BLaER1 (cell line): ENCODE measurements at regions not wholly inside any gene's neighbourhood (a gene's known extent, or its start where the extent isn't known, plus 50 kb on each side); places are given as distances from the start of the nearest gene placed in this dataset.
A peak's percentile ranks its signal among the peaks of the same experiment; 100 is the strongest.
"Not testable (repeated sequence)": the region's sequence is repeated elsewhere in the genome, so short reads cannot be mapped to it uniquely, and the experiment has no call there.

Experiments
- H3K27ac ChIP-seq: shearing (Covaris generic); formaldehyde crosslinking; 2 replicates; pipeline ENCODE4 v1.8.1; 2022
- H3K27me3 ChIP-seq: shearing (Covaris generic); formaldehyde crosslinking; 2 replicates; pipeline ENCODE4 v1.8.1; 2022
- H3K36me3 ChIP-seq: shearing (Covaris generic); formaldehyde crosslinking; 2 replicates; pipeline ENCODE4 v1.8.1; 2022
- H3K4me1 ChIP-seq: shearing (Covaris generic); formaldehyde crosslinking; 2 replicates; pipeline ENCODE4 v1.8.1; 2022
- H3K4me2 ChIP-seq: shearing (Covaris generic); formaldehyde crosslinking; 2 replicates; pipeline ENCODE4 v1.8.1; 2022
- H3K4me3 ChIP-seq: shearing (Covaris generic); formaldehyde crosslinking; 2 replicates; pipeline ENCODE4 v1.8.1; 2022
- H3K9ac ChIP-seq: shearing (Covaris generic); formaldehyde crosslinking; 2 replicates; pipeline ENCODE4 v1.8.1; 2022
- H3K9me3 ChIP-seq: shearing (Covaris generic); formaldehyde crosslinking; 2 replicates; pipeline ENCODE4 v1.8.1; 2022
- H4K20me1 ChIP-seq: shearing (Covaris generic); formaldehyde crosslinking; 2 replicates; pipeline ENCODE4 v1.8.1; 2022
- Cebpa-rat ChIP-seq: shearing (Covaris generic); IDR thresholded peaks from 2 replicates; pipeline ENCODE4 v1.8.1; 2022

DNA sequence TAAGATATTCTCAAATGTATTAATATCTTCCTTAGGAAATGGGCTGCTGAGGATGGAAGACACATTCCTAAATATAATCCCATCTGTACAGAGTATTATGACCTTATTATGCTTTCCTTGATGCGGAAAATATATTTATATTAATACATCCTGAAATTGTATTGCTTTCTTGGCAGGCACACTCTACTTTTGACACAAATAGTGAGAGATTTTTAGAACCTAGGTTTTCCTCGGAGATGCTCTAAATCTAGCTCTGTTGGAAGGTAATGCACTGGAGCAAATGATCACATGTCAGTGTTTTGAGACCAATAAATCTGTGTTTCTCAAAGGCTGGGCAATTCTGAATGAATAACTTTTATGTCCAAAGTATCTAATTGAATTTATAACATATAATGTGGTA lies 94.3 kb upstream of the MAGEC2 start:
- no peak overlapping the region for H3K4me2 ChIP-seq
- H3K27me3 ChIP-seq = peaks cover 57% of the 10 kb centered on the region
- no peaks in the 10 kb centered on the region for H4K20me1 ChIP-seq
- H3K36me3 ChIP-seq = no peaks in the 10 kb centered on the region
- H3K4me3 ChIP-seq = no peak overlapping the region
- H3K4me1 ChIP-seq = no peaks in the 10 kb centered on the region
- TF ChIP-seq Cebpa-rat = no peak
- no peak overlapping the region for H3K27ac ChIP-seq
- H3K9me3 ChIP-seq = no peaks in the 10 kb centered on the region
- no peak overlapping the region for H3K9ac ChIP-seq

DNA sequence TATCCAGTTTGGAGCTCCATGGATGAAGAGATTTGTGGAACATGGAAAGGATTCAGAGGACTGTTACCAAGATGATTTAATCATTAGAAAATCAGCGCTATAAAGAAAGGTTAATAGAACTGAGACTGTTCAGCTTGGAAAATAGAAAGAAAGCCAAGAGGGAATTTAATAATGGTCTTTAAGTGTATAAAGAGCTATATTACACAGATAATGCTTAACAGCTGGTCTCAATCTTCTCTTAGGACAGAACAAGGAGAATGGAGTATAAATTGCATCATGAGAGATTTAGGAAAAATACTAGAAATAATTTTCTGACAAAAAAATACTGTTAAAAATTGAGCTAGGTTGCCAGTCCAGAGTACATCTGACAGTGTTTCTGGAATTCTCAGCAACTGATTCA lies 91.3 kb upstream of the MAGEC2 start:
- Histone ChIP-seq H3K4me1 (no peaks in the 10 kb centered on the region), H3K9ac (no peak overlapping the region), H3K9me3 (no peaks in the 10 kb centered on the region), H3K36me3 (no peaks in the 10 kb centered on the region), H4K20me1 (no peaks in the 10 kb centered on the region), H3K4me3 (no peak overlapping the region), H3K27ac (no peak overlapping the region), H3K4me2 (no peak overlapping the region), H3K27me3 (peaks cover 52% of the 10 kb centered on the region)
- no peak for TF ChIP-seq Cebpa-rat

DNA sequence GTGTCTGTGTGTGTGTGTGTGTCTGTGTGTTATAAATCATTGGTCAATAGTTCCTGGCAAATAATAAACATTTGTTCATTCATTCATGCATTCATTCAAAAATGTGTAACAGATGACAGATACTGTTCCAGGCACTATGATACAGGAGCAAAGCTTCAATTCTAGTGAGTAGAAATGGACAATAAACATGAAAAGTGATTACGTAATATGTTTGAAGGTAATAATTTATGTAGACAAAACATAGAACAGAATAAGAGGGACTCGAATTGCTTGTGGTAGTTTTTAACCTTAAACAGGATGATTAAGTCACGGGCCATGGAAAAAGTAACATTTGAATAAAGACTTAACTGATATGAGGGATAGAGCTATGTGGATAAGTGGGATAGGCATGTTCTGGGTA lies 90.1 kb upstream of the MAGEC2 start:
- no peaks in the 10 kb centered on the region for H3K36me3 ChIP-seq
- H3K27ac ChIP-seq = no peak overlapping the region
- H3K9me3 ChIP-seq = no peaks in the 10 kb centered on the region
- H4K20me1 ChIP-seq = no peaks in the 10 kb centered on the region
- peak; percentile 25; the same call in 1 of the 2 replicates for TF ChIP-seq Cebpa-rat
- no peaks in the 10 kb centered on the region for H3K4me1 ChIP-seq
- no peak overlapping the region for H3K4me2 ChIP-seq
- H3K27me3 ChIP-seq = peaks cover 55% of the 10 kb centered on the region
- no peak overlapping the region for H3K4me3 ChIP-seq
- H3K9ac ChIP-seq = no peak overlapping the region

DNA sequence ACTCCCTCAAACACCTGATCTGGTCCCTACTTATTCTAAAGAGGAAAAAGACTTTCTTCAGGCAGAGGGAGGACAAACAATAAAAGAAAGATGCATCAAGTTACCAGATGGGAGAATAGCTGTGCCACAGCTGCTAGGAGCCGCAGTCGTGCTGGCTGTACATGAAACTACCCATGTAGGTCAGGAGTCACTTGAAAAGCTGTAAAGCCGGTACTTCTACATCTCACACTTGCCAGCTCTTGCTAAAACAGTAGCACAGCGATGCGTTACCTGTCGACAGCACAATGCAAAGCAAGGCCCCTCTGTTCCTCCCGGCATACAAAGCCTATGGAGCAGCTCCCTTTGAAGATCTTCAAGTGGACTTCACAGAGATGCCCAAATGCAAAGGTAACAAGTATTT lies 65.1 kb upstream of the MAGEC2 start:
- not testable (repeated sequence) for H3K36me3 ChIP-seq, H3K4me3 ChIP-seq, H3K4me1 ChIP-seq, H3K27ac ChIP-seq, H3K9ac ChIP-seq, H3K4me2 ChIP-seq, H4K20me1 ChIP-seq
- H3K27me3 ChIP-seq = peaks cover 82% of the 10 kb centered on the region
- peaks cover 29% of the 10 kb centered on the region for H3K9me3 ChIP-seq

DNA sequence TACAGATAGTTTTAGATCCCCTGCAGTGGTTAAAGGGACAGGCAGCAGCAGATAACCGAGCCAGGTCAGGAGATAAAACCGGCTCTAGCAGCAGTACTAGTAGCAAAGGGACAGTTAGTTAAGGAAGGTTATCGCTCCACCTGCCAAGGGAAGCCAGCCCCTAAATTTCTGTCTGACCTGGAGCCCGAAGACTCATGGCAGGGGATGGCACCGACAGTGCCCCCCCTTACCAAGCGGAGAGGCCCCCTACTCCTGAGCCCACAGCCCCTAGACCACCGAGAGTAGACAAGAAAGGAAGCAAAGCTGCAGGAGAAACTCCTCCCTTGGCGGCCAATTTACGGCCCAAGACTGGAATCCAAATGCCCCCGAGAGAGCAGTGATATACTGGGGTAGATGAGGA lies 61.3 kb upstream of the MAGEC2 start:
- no peak overlapping the region for H3K4me2 ChIP-seq
- peaks cover 63% of the 10 kb centered on the region for H3K27me3 ChIP-seq
- no peak overlapping the region for H3K9ac ChIP-seq
- no peak overlapping the region for H3K27ac ChIP-seq
- H4K20me1 ChIP-seq = no peaks in the 10 kb centered on the region
- no peak for TF ChIP-seq Cebpa-rat
- no peaks in the 10 kb centered on the region for H3K36me3 ChIP-seq
- no peak overlapping the region for H3K4me3 ChIP-seq
- H3K9me3 ChIP-seq = no peaks in the 10 kb centered on the region
- no peaks in the 10 kb centered on the region for H3K4me1 ChIP-seq

DNA sequence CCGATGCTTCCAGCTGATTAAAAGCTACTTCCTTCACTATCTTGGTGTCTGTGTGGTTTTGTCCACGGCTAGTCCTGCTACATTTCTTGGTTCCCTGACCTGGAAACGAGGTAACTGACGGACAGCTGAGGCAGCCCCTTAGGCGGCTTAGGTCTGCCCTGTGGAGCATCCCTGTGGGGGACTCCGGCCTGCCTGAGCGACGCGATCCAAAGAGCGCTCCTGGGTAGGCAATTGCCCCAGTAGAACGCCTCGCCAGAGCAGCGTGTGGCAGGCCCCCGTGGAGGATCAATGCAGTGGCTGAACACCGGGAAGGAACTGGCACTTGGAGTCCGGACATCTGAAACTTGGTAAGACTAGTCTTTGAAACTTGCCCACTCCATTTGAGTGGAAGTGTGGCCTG lies 60.5 kb upstream of the MAGEC2 start:
- H3K9me3 ChIP-seq, H3K4me1 ChIP-seq, H3K4me3 ChIP-seq, H4K20me1 ChIP-seq, H3K27ac ChIP-seq, H3K9ac ChIP-seq, H3K4me2 ChIP-seq, H3K36me3 ChIP-seq: not testable (repeated sequence)
- H3K27me3 ChIP-seq = peaks cover 64% of the 10 kb centered on the region

DNA sequence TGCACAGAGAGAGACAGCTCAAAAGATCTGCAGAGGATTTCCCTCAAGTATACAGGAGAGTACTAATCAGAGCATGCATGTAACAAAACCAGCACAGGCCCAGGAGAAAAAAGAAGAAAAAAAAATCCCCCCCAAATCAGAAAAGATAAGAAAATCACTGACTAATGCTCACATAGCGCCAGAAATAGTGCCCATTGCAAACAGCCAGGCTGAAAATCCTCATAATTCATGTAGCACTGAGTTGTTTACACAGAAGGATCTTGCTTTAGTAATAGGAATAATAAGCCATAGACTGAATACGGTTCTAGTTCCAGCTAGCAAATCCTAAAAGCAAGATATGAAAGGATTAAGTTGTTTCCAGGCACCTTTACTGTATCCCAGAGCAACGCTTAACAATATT lies 51.8 kb upstream of the MAGEC2 start:
- Histone ChIP-seq H3K9ac (no peak overlapping the region), H3K27me3 (peaks cover 76% of the 10 kb centered on the region), H3K4me2 (no peak overlapping the region), H3K4me3 (no peak overlapping the region), H3K4me1 (no peaks in the 10 kb centered on the region), H3K36me3 (no peaks in the 10 kb centered on the region), H4K20me1 (no peaks in the 10 kb centered on the region), H3K27ac (no peak overlapping the region), H3K9me3 (peaks cover 5% of the 10 kb centered on the region; the same call in 1 of the 2 replicates)
- no peak for TF ChIP-seq Cebpa-rat
